ENCODE measurements at regions not wholly inside any gene's neighbourhood (a gene's known extent, or its start where the extent isn't known, plus 50 kb on each side); places are given as distances from the start of the nearest gene placed in this dataset.
"Not testable (repeated sequence)": the region's sequence is repeated elsewhere in the genome, so short reads cannot be mapped to it uniquely, and the experiment has no call there.

DNA sequence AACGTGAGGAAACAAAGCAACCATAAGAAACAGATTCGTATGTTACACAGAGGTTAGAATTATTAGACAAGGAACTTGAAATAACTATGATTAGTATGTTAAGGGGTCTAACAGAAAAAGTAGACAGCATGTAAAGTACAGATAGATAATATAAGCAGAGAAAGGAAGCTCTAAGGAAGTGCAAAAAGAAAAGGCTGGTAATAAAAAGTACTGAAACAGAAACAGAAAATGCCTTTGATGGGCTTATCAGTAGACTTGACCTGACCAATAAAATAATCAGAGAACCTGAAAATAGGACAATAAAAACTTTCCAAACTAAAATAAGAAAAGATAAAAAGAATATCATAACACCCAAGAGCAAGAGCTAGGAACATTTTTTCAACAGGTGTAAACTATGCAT lies 225.8 kb downstream of the RND3 start:
- DNase-seq = no peak

DNA sequence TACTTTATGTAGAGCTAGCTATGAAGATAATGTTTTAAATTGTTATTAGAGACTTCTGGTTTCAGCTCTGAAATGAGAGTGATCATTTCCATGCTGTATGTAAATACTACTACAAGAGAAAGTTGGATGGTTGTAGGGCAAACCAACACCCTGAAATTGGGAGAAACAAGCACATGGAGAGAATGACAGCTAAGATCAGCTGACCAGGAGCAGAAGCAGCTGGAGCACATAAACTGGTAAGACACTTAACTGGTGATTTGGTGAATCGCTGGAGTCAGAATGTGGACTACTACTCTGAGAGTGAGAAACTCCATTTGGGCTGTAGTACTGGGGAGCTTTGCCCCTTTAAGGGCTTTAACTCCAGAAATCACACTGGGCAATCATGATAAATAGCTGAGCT lies 226.8 kb downstream of the RND3 start:
- DNase-seq = no peak

DNA sequence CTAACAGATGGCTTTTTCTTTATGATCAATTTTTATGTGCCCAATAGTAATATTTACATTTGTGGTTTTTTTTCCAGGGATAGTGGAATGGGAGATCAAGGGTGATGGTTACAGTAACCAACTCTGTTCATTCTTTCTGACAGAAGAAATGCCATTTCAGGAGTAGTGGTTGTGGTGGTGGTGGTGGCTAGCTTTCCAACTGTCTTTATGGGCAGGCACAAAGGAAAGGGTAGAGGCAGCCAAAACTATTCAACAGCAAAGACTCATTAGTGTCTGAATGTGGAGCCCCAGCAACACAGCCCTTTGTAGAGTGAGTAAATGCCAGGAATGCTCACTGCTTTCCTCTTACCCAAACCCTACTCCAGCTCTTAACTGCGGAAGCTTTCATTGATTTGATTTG lies 227.7 kb downstream of the RND3 start:
- no peak for DNase-seq

DNA sequence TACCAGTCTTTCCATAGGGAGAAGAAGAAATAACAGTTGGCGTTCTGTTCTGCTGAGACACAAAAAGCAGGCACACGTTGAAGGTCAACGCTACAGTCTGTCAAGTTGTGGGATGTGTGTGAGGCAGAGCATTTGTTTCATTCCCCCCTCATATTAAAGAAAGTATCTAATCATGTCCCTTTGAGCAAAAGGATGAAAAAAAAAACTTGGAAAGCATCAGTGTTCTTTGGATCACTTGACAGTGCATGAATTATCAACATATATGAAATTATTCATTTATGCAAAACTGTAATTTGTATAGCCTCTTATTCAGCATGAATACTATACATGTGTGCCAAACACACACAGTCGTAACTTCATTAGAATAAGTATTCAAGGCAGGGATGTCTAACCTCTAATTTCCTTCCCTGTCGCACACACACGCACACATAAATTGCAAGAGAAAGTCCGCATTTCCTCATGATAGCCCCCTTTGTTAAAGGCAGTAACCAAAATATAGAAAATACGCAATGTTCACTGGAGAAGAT lies 228.6 kb downstream of the RND3 start:
- no peak for DNase-seq

DNA sequence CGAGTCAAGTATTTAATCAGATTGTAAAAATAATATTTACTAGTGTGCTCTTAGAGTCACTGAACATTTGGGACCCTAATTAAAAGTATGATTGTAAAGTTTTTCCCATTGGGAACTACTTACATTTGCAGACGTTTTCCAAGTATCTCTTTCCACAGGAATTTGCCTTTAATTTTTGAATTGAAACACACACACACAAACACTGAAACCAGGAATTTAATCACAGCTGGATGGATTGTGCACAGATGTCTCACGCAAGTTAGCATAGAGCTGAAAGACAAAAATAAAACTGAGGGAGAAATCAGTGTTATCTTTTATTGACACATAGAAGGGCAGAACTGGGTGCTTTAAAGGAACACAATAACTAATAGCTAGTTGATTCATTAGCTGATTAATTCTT lies 230.7 kb downstream of the RND3 start:
- DNase-seq = no peak

DNA sequence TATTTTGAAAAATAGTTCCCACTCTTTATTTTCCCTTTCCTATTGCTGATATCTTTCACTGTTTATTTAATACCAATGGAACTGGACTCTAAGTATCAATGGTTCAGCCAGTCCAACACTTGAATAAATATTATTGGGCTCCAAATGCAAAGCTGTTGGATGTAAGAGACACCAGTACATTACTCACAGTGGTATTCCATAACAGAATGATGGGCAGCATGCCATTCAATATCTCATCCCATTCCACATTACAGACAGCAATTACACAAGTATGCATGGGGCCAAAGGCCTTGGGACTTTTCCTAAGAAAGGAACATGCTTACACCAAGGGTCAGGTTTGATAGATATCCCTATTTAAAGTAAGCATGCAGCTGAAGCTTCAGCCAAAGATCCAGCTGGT lies 231.9 kb downstream of the RND3 start:
- DNase-seq = peak; percentile 17

DNA sequence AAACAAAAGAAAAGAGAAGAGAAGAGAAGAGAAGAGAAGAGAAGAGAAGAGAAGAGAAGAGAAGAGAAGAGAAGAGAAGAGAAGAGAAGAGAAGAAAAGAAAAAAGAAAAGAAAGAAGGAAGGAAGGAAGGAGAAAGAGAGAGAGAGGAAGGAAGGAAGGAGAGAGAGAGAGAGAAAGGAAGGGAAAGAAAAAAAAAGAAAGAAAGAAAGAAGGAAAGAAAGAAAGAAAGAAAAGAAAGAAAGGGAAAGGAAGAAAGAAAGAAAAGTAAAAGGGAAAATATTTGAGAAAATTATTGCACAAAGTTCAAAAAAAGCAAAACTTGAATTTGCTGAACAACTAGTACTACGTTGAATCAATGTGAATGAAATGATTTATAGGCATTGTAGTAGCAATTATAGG lies 237.7 kb downstream of the RND3 start:
- not testable (repeated sequence) for DNase-seq

DNA sequence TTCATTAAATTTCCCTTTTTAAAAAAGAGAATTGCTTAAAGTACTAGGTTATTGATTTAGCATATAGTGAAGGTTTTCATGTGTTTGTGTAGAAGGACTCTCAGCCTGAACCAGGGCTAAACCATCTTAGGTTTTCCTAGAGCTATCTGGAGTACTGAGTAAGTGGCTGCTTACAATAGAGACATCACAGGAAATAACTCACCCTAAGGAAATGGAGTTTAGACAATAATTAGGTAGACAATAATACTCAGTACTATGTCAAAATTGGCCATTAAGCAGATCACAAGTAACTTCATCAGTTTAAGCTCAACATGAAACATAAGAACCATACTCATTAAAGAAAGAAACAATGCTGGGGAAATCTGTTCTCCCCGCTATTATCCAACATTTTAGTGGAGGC lies 240.0 kb downstream of the RND3 start:
- no peak for DNase-seq

DNA sequence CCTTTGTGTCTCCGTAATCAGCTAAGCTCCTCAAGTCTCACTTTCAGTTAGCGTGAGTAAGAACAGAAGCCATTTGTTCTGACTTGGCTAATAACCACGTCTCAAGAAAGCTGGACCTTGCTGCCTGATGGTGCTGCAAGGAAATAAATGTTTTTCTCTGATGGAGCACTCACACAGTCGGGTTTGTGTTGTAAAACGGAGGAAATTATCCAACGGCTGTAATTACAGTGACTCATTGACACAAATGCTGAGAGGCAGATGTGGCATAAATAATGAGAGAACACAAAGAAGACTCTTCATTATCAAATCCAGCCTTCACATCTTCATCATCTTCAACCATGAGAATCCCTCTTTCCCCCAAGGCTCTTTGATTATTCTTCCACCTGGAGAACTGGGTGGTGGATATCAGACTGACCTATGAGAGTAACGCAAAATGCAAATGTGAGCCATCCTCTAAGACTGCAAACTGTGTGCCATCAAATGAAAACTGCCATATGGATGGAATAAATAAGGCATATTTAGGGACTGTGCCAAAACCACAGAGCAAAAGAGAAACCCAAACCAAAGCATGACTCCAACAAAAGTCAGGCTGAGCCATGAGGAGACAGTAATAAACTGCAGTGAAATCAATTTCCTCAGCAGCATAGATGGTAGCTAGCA lies 252.6 kb downstream of the RND3 start:
- DNase-seq = peak; percentile 72

DNA sequence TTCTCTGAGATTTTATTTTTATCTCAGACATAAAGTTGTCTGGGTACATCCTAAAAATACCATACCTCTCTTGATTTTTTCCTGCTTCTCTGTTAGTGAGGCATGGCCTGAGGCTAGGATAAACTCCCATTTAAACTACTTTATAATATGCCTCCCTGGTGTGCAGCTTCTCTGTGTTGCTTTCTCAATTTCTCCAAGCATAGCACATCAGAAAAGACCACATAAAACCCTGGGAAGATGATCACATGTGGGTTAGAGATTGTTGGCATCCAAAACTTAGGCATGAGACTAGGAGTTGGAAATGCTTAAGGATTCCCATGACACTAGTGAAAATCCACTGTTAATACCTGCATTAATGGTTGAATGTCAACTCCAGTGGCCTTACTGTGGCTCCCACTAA lies 254.6 kb downstream of the RND3 start:
- DNase-seq = no peak

DNA sequence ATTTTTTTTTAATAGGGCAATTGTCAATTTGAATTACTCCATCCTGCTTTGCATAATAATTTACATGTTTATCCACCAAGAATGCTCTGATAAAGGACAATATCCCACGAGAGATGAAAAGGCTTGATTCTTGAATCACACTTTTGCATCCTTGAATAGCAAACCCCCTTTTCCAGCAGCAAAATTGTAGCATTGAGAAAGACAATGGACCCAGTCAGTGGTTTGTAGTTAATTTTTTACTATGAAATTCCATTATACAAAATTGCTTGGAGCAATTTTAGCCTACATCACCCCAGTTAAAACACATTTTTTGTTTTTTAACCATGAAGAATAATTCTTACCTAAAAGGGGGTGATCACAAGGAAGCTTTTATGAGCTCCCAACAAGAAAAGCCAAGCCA lies 255.1 kb downstream of the RND3 start:
- DNase-seq = no peak

DNA sequence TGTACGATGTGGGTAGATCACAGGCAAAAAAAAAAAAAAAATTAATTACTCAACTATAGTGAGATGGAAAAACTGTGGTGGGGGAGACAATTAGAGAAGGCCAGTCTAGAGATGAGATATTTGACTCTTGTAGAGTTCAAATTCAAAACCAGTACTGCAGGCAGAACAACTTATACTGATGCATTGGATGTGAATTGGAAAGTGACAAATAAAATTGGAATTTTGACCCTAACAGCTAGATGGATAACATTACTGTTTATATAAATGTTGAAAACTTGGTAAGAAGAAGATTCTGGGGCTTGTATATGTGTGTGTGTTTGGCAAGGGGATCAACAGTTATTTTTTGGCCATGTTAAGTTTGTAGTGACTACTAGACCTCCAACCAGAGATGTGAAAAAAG lies 256.9 kb downstream of the RND3 start:
- no peak for DNase-seq

DNA sequence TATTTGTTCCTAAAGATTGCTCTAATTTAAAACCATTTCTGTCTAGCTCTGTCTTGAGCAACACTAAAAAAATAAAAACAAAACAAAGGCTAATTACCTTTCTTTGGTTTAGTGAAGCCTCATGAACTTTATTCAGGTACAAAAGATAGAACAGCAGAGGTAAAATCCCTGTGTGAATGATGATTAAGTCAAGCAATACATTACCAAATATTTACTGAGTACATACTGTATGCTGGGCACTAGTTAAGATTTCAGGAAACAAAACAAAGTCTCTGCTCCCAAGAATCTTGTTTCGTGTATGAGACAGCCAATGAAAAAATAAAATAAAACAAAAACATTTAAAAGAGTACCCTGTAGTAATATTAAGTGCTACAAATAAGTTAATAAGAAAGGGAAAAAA lies 257.5 kb downstream of the RND3 start:
- DNase-seq = no peak

DNA sequence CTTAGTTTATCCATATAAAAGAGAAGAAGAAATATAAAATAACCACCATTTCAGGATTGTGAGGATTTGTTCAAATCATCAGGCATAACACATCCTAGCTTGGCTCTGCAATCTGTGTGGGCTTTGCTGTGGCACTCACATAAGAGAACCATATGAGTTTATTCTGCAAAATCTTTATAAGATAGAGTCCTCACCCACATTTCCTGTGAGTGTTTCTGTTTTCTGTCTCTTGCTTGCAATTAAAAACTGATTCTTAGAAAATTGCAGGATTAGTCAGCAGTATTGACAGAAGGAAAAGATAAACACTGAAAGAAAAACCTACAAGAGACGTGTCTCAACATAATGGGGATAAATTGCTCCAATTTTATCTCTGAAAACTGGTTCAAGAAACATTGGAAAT lies 258.5 kb downstream of the RND3 start:
- DNase-seq = no peak

DNA sequence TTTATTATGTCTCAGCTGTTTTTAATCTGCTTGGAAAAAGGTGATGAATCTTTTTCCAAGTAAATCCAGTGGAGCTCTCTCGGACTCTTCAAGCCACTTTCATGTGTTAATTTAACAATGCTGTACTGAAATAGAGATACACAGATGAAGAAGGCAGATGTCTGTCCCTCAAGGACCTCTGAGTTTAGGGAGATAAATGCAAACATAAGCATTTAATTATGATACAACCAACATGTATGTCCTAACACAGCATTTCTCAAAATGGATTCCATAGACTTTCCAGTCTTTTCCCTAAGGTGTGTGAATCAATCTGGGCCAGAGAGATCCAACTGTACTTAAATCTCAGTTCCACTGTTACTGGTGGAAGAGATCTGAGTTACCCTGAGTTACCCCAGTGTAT lies 262.4 kb downstream of the RND3 start:
- no peak for DNase-seq

DNA sequence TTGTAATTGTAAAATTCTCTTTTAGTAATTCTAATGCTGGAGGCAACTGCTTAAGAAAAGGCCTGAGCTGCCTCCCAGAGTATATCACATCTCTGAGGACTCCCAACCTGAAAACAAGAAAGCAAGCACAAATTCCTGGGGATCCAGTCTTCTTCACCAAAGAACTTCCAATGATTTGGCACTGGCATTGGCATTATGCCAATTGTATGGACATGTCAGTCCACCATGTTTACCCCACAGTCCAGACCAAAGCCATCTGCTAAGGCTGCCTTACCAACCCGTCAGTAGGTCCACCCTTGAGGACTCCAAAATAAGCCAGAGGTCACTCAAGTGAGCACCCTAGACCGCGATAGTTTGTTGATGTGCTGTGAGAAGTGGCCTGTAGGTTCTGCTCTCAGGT lies 263.1 kb downstream of the RND3 start:
- no peak for DNase-seq

DNA sequence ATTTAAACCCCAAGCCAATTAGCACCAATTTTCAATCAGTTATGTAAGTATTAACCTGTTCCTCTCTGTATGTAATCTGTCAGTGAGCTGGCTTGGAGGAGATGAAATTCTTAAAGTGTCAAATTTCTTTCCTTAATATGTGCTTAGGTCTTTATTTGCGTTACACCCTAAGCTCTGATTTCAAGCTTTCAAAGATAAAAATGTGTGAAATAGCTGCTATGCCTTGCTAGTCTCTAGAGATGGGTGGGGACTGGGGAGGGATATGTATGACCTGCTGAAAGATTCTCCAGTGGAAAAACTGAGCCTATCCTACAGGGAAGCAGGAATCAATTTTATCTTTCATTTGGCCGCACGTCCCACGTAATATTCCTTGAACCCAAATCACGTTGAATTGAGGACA lies 264.5 kb downstream of the RND3 start:
- DNase-seq = no peak

DNA sequence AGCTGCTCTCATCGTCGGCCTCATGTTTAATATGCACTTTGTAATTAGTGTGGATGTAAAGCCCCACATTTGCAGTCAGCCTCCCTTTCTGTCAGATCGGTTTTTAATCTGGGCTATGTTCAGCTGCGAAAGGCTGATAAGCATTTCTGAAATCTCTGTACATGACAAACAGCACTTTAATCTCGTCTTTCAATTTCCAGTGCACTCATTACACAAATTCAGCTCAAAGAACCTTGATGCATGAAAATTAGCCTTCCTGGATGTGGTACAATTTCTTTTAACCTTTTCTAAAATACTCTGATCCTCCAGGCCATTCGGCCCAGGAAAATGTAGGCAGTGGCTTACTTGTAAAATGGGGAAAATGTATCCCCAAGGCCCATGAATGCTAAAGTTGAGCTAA lies 265.1 kb downstream of the RND3 start:
- DNase-seq = no peak

DNA sequence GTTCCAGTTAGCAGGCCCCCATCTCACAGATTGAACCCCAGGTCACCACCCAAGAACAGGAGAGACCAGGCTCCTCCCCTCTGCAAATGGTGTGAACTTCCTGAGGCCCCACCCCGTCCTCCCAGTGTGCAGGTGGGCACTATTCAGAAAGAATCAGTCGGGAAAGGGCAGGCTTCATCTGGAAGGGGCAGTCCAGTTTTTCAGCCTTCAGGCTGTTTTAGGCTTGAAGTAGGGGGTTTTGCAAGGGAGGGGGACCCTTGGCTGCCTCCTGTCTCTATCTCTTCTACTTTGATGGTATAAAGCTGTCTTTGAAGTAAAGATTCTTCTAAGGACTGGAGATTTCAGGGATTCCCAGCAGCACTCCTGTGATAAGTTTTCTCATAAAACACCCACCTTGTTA lies 267.6 kb downstream of the RND3 start:
- DNase-seq = no peak

DNA sequence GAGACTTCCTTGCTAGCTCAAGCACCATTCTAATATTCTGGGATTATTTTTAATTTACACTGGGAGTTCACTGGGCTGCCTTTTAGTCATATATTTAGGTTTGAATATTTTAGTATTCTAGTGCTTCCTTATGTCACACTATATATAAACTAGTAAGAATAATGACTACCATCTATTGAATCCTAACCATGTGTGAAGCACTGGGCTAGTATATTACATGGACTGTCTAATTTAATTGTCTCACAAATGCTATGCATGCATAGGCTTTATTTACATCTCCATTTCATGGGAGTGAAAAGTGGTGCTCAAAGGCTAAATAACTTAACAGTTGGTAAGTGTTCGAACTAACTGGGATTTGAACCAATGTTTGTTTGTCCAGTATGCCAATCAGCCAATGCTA lies 272.4 kb downstream of the RND3 start:
- DNase-seq = no peak

DNA sequence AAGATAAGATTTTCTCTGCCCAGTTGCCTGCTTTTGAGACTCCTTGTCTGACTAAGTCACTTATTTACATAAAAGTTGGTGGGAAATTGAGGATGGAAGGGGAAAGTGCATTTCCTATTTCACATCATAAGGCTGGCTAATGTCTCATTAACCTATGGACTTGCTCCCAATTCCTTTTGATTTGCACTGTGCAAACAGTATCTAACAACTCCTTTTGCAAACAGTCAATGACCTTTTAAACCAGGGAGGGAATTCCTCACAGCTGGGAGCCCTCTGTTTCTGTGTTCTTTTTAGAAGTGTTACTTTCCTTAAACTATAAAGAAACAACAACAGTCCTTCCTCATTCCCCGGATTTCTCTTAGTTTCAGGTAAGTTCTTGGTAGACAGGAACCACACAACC lies 272.8 kb downstream of the RND3 start:
- no peak for DNase-seq

DNA sequence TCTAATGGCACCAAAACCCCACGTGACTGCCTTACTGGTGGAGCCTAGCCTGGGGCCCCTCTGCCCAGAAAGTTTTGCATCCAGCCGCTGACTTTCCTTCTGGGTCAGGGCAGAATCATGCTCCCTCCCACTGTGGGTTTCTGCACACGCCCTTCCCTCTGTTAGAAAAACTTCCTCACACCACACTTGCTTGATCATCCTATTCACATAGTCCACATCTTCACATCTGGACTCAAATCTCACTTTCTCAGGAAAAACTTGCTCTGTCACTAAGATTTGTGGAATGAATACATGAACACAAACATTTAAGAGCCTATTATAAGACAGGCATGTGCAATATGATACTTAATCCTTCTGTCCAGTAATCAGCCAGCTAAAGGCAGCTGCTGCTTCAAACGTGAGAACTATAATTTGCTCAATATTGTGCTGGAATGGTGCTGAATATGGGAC lies 274.7 kb downstream of the RND3 start:
- no peak for DNase-seq

DNA sequence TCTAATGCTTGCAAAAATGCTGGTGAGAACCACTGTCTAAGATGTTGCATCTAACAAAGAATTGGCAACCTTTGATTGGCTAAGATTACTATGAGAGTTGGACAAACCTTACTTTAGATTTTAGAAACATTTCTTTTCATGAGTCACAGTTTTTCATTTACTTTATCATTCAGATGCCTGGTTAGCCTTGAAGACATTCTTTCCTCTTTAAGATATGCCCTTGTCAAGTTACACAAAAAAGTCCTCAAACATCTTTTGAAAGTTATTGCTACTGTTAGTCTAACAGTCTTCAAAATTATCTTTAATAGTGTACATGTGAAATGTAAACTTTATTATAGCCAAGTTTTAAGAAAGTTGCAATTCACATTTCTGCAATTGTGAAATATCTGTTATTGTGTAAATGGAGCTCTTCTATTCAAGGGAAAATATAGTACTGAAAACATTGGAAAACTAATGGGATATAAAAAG lies 276.3 kb downstream of the RND3 start:
- DNase-seq = no peak

DNA sequence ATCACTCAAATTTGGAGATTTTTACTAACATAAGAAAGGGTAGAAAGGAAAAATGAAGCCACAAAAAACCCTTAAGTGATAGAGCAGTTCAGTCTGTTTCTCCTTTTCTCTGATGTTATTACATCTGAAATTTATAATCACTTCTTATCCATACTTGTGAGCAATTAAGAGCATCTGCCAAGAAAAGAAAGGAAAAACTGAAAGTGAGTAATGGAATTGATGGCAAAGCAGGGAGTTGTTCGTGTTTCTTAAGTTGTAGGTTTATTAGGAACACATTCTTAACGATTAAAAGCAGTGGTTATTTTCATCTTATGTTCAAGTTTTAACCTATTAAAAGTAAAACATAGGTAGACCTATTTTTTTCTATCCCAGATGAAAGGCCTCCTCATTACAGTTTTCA lies 277.7 kb downstream of the RND3 start:
- DNase-seq = no peak

DNA sequence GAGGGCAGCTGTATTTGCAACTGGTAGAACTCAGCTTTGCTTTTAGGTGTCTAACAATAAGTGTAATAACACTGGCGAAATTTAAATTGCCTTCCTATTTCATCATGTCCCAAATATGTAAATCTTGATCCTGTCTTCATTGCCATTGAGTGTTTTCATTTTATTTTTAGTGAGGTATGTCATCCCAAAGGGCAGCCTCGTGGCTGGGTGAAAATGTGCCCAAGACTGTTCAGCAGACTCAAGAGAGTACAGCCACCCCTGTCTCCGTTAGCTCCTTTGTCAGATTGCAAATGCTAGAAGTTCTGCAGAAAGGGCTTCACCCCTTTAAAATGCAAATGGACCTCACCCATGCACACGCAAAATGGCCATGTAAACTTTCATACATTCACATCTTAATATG lies 278.8 kb downstream of the RND3 start:
- DNase-seq = no peak

All from NCI-H446 treated with DMSO at 0.1 percent for 48 hours (cell line).